ENCODE measurements at regions not wholly inside any gene's neighbourhood (a gene's known extent, or its start where the extent isn't known, plus 50 kb on each side); places are given as distances from the start of the nearest gene placed in this dataset.
"Not testable (repeated sequence)": the region's sequence is repeated elsewhere in the genome, so short reads cannot be mapped to it uniquely, and the experiment has no call there.

DNA sequence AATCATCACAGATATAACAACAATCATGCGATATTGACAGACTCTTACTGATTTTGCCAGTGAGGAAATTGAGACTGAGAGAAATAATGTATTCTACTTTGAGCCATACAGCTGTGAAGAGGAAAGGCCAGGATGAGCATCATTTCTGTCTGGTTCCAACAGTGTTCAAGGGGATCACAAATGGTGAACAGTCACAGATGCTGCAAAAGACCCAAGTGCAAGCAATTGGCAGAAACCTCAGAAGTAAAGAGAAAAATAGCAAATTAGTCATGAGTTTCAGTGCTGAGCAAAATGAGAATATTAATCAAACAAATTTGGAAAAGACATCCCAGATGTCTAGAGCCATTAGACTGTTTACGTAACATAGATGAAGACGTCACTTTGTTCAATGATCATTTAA, 114.1 kb downstream of the RAB38 start:
- DNase-seq (ENCODE audit: low spot score): no peak
- peaks cover 7% of the 10 kb centered on the region for H3K27me3 Mint-ChIP-seq (ENCODE audit: low read depth)
- TF ChIP-seq, protein P1, sequence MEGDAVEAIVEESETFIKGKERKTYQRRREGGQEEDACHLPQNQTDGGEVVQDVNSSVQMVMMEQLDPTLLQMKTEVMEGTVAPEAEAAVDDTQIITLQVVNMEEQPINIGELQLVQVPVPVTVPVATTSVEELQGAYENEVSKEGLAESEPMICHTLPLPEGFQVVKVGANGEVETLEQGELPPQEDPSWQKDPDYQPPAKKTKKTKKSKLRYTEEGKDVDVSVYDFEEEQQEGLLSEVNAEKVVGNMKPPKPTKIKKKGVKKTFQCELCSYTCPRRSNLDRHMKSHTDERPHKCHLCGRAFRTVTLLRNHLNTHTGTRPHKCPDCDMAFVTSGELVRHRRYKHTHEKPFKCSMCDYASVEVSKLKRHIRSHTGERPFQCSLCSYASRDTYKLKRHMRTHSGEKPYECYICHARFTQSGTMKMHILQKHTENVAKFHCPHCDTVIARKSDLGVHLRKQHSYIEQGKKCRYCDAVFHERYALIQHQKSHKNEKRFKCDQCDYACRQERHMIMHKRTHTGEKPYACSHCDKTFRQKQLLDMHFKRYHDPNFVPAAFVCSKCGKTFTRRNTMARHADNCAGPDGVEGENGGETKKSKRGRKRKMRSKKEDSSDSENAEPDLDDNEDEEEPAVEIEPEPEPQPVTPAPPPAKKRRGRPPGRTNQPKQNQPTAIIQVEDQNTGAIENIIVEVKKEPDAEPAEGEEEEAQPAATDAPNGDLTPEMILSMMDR (IDR thresholded peaks at IDR 0.05): no peak
- H3K4me1 Mint-ChIP-seq (ENCODE audit: low read depth): no peaks in the 10 kb centered on the region
- no peak overlapping the region for H3K27ac Mint-ChIP-seq (ENCODE audit: unreplicated experiment)
- no peak overlapping the region for H3K4me3 Mint-ChIP-seq (ENCODE audit: unreplicated experiment)
- no peaks in the 10 kb centered on the region for H3K36me3 Mint-ChIP-seq (ENCODE audit: low read depth)
- H3K9me3 Mint-ChIP-seq (ENCODE audit: low read depth): no peaks in the 10 kb centered on the region

DNA sequence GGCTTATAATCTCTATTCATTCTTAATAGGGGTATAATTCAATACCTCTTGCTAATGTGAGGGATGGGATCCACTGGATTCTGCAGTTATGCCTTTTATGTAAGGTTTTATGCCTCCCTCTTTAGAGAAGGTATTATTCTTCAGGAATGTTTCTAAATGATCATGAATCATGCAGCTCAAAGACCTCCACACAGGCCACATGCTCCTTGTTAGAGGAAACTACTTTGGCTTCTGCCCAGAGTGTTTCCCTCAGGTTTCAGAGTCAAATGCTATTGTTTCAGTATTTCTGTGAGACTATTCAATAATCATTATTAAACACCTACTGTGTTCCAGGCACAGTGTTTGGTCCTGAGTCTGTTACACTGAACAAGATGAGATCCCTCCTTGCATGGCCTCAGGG, 115.9 kb downstream of the RAB38 start:
- no peaks in the 10 kb centered on the region for H3K4me1 Mint-ChIP-seq (ENCODE audit: low read depth)
- no peak overlapping the region for H3K27ac Mint-ChIP-seq (ENCODE audit: unreplicated experiment)
- TF ChIP-seq, protein P1 (IDR thresholded peaks at IDR 0.05): no peak
- H3K4me3 Mint-ChIP-seq (ENCODE audit: unreplicated experiment): no peak overlapping the region
- no peak for DNase-seq (ENCODE audit: low spot score)
- H3K36me3 Mint-ChIP-seq (ENCODE audit: low read depth): no peaks in the 10 kb centered on the region
- H3K27me3 Mint-ChIP-seq (ENCODE audit: low read depth): peaks cover 7% of the 10 kb centered on the region
- no peaks in the 10 kb centered on the region for H3K9me3 Mint-ChIP-seq (ENCODE audit: low read depth)

DNA sequence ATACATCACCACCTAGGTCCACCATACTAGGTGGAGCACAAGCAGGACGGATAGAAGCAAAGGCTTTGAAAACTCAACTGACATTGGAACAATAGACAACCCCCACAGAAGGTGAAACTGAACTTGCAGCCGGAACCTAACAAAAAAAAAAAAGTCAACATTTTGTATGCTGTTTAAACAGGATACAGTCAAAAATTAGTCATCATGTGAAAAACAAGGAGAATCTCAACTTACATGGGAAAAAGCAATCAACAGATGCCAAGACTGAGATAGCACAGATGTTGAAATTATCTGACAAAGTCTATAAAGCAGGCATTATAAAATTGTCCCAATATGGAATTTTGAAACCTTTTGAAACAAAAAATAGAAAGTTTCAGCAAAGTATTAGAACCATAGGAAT, 123.8 kb downstream of the RAB38 start:
- TF ChIP-seq, protein P1 (IDR thresholded peaks at IDR 0.05): no peak
- H3K4me3 Mint-ChIP-seq (ENCODE audit: unreplicated experiment): no peak overlapping the region
- DNase-seq (ENCODE audit: low spot score): no peak
- H3K27me3 Mint-ChIP-seq (ENCODE audit: low read depth): no peaks in the 10 kb centered on the region
- H3K27ac Mint-ChIP-seq (ENCODE audit: unreplicated experiment): no peak overlapping the region
- H3K4me1 Mint-ChIP-seq (ENCODE audit: low read depth): no peaks in the 10 kb centered on the region
- H3K36me3 Mint-ChIP-seq (ENCODE audit: low read depth): no peaks in the 10 kb centered on the region
- H3K9me3 Mint-ChIP-seq (ENCODE audit: low read depth): no peaks in the 10 kb centered on the region

GRCh38 chr11:88050247-88050646, 125.0 kb downstream of the RAB38 start:
- Mint-ChIP-seq H3K4me1 (ENCODE audit: low read depth) (no peaks in the 10 kb centered on the region), H3K4me3 (ENCODE audit: unreplicated experiment) (no peak overlapping the region), H3K36me3 (ENCODE audit: low read depth) (no peaks in the 10 kb centered on the region), H3K27me3 (ENCODE audit: low read depth) (no peaks in the 10 kb centered on the region), H3K27ac (ENCODE audit: unreplicated experiment) (no peak overlapping the region), H3K9me3 (ENCODE audit: low read depth) (no peaks in the 10 kb centered on the region)
- DNase-seq (ENCODE audit: low spot score): no peak
- TF ChIP-seq, protein P1 (IDR thresholded peaks at IDR 0.05): no peak

GRCh38 chr11:88045288-88045687, 130.0 kb downstream of the RAB38 start:
- DNase-seq (ENCODE audit: low spot score); H3K9me3 Mint-ChIP-seq (ENCODE audit: low read depth); H3K27ac Mint-ChIP-seq (ENCODE audit: unreplicated experiment); H3K4me3 Mint-ChIP-seq (ENCODE audit: unreplicated experiment); H3K4me1 Mint-ChIP-seq (ENCODE audit: low read depth); H3K36me3 Mint-ChIP-seq (ENCODE audit: low read depth): not testable (repeated sequence)
- H3K27me3 Mint-ChIP-seq (ENCODE audit: low read depth): peaks cover 22% of the 10 kb centered on the region

DNA sequence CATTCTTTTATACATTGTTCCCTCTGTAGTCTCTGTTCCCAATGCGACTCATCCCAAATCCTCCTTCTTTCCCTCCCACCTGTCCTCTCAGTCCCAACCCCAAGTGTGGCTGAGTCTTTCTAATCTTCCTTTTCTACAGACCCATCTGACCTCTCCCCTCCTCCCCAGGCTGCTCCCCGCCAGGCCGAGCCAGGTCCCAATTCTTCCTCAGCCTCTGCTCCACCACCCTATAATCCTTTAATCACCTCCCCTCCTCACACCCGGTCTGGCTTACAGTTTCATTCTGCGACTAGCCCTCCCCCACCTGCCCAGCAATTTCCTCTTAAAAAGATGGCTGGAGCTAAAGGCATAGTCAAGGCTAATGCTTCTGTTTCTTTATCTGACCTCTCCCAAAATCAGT, 130.6 kb downstream of the RAB38 start:
- H3K9me3 Mint-ChIP-seq (ENCODE audit: low read depth); H3K27ac Mint-ChIP-seq (ENCODE audit: unreplicated experiment): not testable (repeated sequence)

More for the DNA sequence above, 130.6 kb downstream of the RAB38 start:
- not testable (repeated sequence) for H3K36me3 Mint-ChIP-seq (ENCODE audit: low read depth); H3K4me1 Mint-ChIP-seq (ENCODE audit: low read depth); H3K4me3 Mint-ChIP-seq (ENCODE audit: unreplicated experiment); DNase-seq (ENCODE audit: low spot score)
- peaks cover 22% of the 10 kb centered on the region for H3K27me3 Mint-ChIP-seq (ENCODE audit: low read depth)
